GM23338 (cell line): ENCODE measurements at regions not wholly inside any gene's neighbourhood (a gene's known extent, or its start where the extent isn't known, plus 50 kb on each side); places are given as distances from the start of the nearest gene placed in this dataset.

Experiments
- ATAC-seq: fragments of 200-7000 bp; cut with Tn5 transposase; 3 replicates; pipeline ENCODE4 v1.9.1; 2020
- DNase-seq: peaks from one replicate; pipeline ENCODE4 v3.0.0-alpha.2; 2015; ENCODE audit warnings: low spot score
- H2AFZ ChIP-seq: fragments of 200-600 bp; sonication (generic); 2 replicates; pipeline ENCODE4 v1.8.0; 2016; ENCODE audit warnings: antibody characterized with exemption, mild to moderate bottlenecking, moderate library complexity
- H3F3A ChIP-seq: fragments of 200-600 bp; sonication (generic); replicated peaks from 2 replicates; pipeline ENCODE4 v1.8.0; 2017; ENCODE audit warnings: antibody characterized with exemption, mixed run types, low read depth
- H3K27ac ChIP-seq: fragments of 200-600 bp; sonication (generic); 2 replicates; pipeline ENCODE4 v1.6.1; 2016; ENCODE audit warnings: low read depth
- H3K27me3 ChIP-seq: fragments of 200-600 bp; sonication (generic); 2 replicates; pipeline ENCODE4 v1.8.0; 2016; ENCODE audit warnings: mild to moderate bottlenecking, mixed run types, moderate library complexity; ENCODE audit not compliant: insufficient read depth
- H3K36me3 ChIP-seq: fragments of 200-600 bp; sonication (generic); 2 replicates; pipeline ENCODE4 v1.8.0; 2016; ENCODE audit warnings: mild to moderate bottlenecking; ENCODE audit not compliant: insufficient read depth
- H3K4me1 ChIP-seq: fragments of 200-600 bp; sonication (generic); 2 replicates; pipeline ENCODE4 v1.8.0; 2016; ENCODE audit warnings: mild to moderate bottlenecking, moderate library complexity; ENCODE audit not compliant: insufficient read depth
- H3K4me2 ChIP-seq: fragments of 200-600 bp; sonication (generic); 2 replicates; pipeline ENCODE4 v1.7.1; 2017; ENCODE audit warnings: mixed run types
- H3K4me3 ChIP-seq: fragments of 200-600 bp; sonication (generic); 2 replicates; pipeline ENCODE4 v1.6.1; 2016; ENCODE audit warnings: mixed run types
- H3K79me2 ChIP-seq: fragments of 200-600 bp; sonication (generic); replicated peaks from 2 replicates; pipeline ENCODE4 v1.8.0; 2017; ENCODE audit warnings: mild to moderate bottlenecking; ENCODE audit not compliant: insufficient read depth
- H3K9me2 ChIP-seq: fragments of 200-600 bp; sonication (generic); 2 replicates; pipeline ENCODE4 v1.8.0; 2017; ENCODE audit not compliant: insufficient read depth
- H4K20me1 ChIP-seq: fragments of 200-600 bp; sonication (generic); replicated peaks from 2 replicates; pipeline ENCODE4 v1.8.0; 2017; ENCODE audit warnings: mild to moderate bottlenecking; ENCODE audit not compliant: insufficient read depth
- H3K27ac Mint-ChIP-seq: 2 replicates; pipeline ENCODE4 v1.8.0; 2020; ENCODE audit warnings: inconsistent platforms, mild to moderate bottlenecking, moderate library complexity, mixed read lengths
- H3K27me3 Mint-ChIP-seq: 3 replicates; pipeline ENCODE4 v1.8.0; 2022; ENCODE audit warnings: low read depth, mild to moderate bottlenecking, moderate library complexity, mixed read lengths, inconsistent platforms; ENCODE audit not compliant: insufficient read depth, poor library complexity
- H3K36me3 Mint-ChIP-seq: 3 replicates; pipeline ENCODE4 v1.8.0; 2021; ENCODE audit warnings: low read depth, mild to moderate bottlenecking, inconsistent platforms, moderate library complexity, mixed read lengths
- H3K4me1 Mint-ChIP-seq: 3 replicates; pipeline ENCODE4 v1.8.0; 2020; ENCODE audit warnings: mild to moderate bottlenecking, inconsistent platforms, mixed read lengths
- H3K4me3 Mint-ChIP-seq: 3 replicates; pipeline ENCODE4 v1.8.0; 2021; ENCODE audit warnings: moderate library complexity, mild to moderate bottlenecking, inconsistent platforms, mixed read lengths
- H3K9me3 Mint-ChIP-seq: 3 replicates; pipeline ENCODE4 v1.8.0; 2020; ENCODE audit warnings: moderate library complexity, mild to moderate bottlenecking, inconsistent platforms, mixed read lengths
- CREB1 ChIP-seq: fragments of 250-450 bp; sonication (Bioruptor Pico); IDR thresholded peaks from 2 replicates; pipeline ENCODE4 v1.5.0; 2020; ENCODE audit warnings: low read depth, mild to moderate bottlenecking, moderate library complexity
- CTCF ChIP-seq, 2 experiments: fragments of 200-600 bp in 1 of 2; sonication (generic) in 1 of 2; conservative IDR thresholded peaks; 2 replicates each; pipeline versions ENCODE4 v1.5.1 to v1.6.1; 2016 to 2017; ENCODE audit warnings: antibody characterized with exemption in 2 of 2, low read depth in 2 of 2, mild to moderate bottlenecking in 2 of 2, moderate library complexity in 1 of 2
- ETS1 ChIP-seq: IDR thresholded peaks from 2 replicates; pipeline ENCODE4 v1.6.1; 2016; ENCODE audit warnings: antibody characterized with exemption
- EZH2 ChIP-seq: fragments of 200-600 bp; sonication (generic); IDR thresholded peaks from one replicate; pipeline ENCODE4 v1.8.0; 2017; ENCODE audit warnings: antibody characterized with exemption, mild to moderate bottlenecking, low read depth; ENCODE audit not compliant: unreplicated experiment
- EZH2phosphoT487 ChIP-seq: fragments of 200-600 bp; sonication (generic); IDR thresholded peaks from one replicate; pipeline ENCODE4 v1.8.1; 2018; ENCODE audit warnings: antibody characterized with exemption; ENCODE audit not compliant: unreplicated experiment
- JUNB ChIP-seq: IDR thresholded peaks from one replicate; pipeline ENCODE4 v1.6.1; 2016; ENCODE audit warnings: antibody characterized with exemption; ENCODE audit not compliant: unreplicated experiment
- NANOG ChIP-seq: IDR thresholded peaks from 2 replicates; pipeline ENCODE4 v1.6.1; 2016; ENCODE audit warnings: antibody characterized with exemption, borderline replicate concordance
- POLR2AphosphoS5 ChIP-seq: IDR thresholded peaks from 2 replicates; pipeline ENCODE4 v1.6.1; 2016; ENCODE audit warnings: antibody characterized with exemption, low read depth
- REST ChIP-seq: IDR thresholded peaks from one replicate; pipeline ENCODE4 v1.6.1; 2018; ENCODE audit warnings: antibody characterized with exemption; ENCODE audit not compliant: unreplicated experiment
- STAT1 ChIP-seq: IDR thresholded peaks from one replicate; pipeline ENCODE4 v1.6.1; 2016; ENCODE audit warnings: antibody characterized with exemption; ENCODE audit not compliant: unreplicated experiment
- ZNF114 ChIP-seq: fragments of 250-450 bp; sonication (Bioruptor Pico); IDR thresholded peaks from 2 replicates; pipeline ENCODE4 v1.5.0; 2020; ENCODE audit warnings: mild to moderate bottlenecking, moderate library complexity
- ZNF331 ChIP-seq: fragments of 250-450 bp; sonication (Bioruptor Pico); IDR thresholded peaks from 2 replicates; pipeline ENCODE4 v1.5.0; 2020; ENCODE audit warnings: low read depth, mild to moderate bottlenecking, moderate library complexity
- ZNF462 ChIP-seq: fragments of 250-450 bp; sonication (Bioruptor Pico); IDR thresholded peaks from 2 replicates; pipeline ENCODE4 v1.5.0; 2020; ENCODE audit warnings: mild to moderate bottlenecking, moderate library complexity

GRCh38 chr6:77298283-77298682, 165.0 kb downstream of the HTR1B start:
- H3K4me2 ChIP-seq, result no peak overlapping the region
- ATAC-seq (no peak), DNase-seq (no peak)
- H3K27ac Mint-ChIP-seq, result no peak overlapping the region
- no peaks in the 10 kb centered on the region for H3K4me1 Mint-ChIP-seq
- H3K27me3 ChIP-seq, result no peaks in the 10 kb centered on the region
- no peaks in the 10 kb centered on the region for H3F3A ChIP-seq
- no peaks in the 10 kb centered on the region for H3K79me2 ChIP-seq
- no peaks in the 10 kb centered on the region for H3K4me1 ChIP-seq
- H3K9me3 Mint-ChIP-seq, result no peaks in the 10 kb centered on the region
- peaks cover 2% of the 10 kb centered on the region for H3K27me3 Mint-ChIP-seq
- no peaks in the 10 kb centered on the region for H3K36me3 ChIP-seq
- no peak overlapping the region for H3K4me3 Mint-ChIP-seq
- H3K36me3 Mint-ChIP-seq, result no peaks in the 10 kb centered on the region
- no peak overlapping the region for H3K4me3 ChIP-seq
- H3K27ac ChIP-seq, result no peak overlapping the region
- H2AFZ ChIP-seq, result no peak overlapping the region
- H4K20me1 ChIP-seq, result no peaks in the 10 kb centered on the region
- H3K9me2 ChIP-seq, result no peaks in the 10 kb centered on the region
- TF ChIP-seq ETS1 (no peak), EZH2 (no peak), ZNF114 (no peak), EZH2phosphoT487 (no peak), STAT1 (no peak), CREB1 (CRISPR knock-in tag) (no peak), POLR2AphosphoS5 (no peak), ZNF462 (CRISPR knock-in tag) (no peak), ZNF331 (no peak), NANOG (no peak), REST (no peak), JUNB (no peak), CTCF (conservative IDR thresholded peaks at IDR 0.05; ENCODE audit: low read depth in 2 of 2) (no peak)
